GM18907 (cell line): ENCODE measurements at regions not wholly inside any gene's neighbourhood (a gene's known extent, or its start where the extent isn't known, plus 50 kb on each side); places are given as distances from the start of the nearest gene placed in this dataset.

ENCODE experiments used
- ATAC-seq: cut with Tn5 transposase; IDR thresholded peaks from one replicate; pipeline ENCODE4 v1.9.1; 2021; ENCODE audit warnings: mild to moderate bottlenecking, moderate library complexity; ENCODE audit not compliant: unreplicated experiment

- no peak for ATAC-seq
These were observed 62.3 kb downstream of the UCHL1 start for GRCh38 chr4:41318839-41319530.

- ATAC-seq, result no peak
These were observed 62.8 kb downstream of the UCHL1 start for GRCh38 chr4:41319553-41319952.

GRCh38 chr4:41320278-41320677, 63.5 kb downstream of the UCHL1 start:
- ATAC-seq, result no peak

- no peak for ATAC-seq
These were observed 64.1 kb downstream of the UCHL1 start for GRCh38 chr4:41320786-41321185.

- no peak for ATAC-seq
These were observed 64.7 kb downstream of the UCHL1 start for GRCh38 chr4:41321216-41321945.

- ATAC-seq, result no peak
These were observed 65.9 kb downstream of the UCHL1 start for GRCh38 chr4:41322617-41323016.

GRCh38 chr4:41323179-41323578, 66.5 kb downstream of the UCHL1 start:
- ATAC-seq, result no peak

GRCh38 chr4:41323706-41324105, 67.0 kb downstream of the UCHL1 start:
- ATAC-seq, result no peak

- ATAC-seq, result no peak
These were observed 68.1 kb downstream of the UCHL1 start for GRCh38 chr4:41324861-41325260.

GRCh38 chr4:41325901-41326300, 69.2 kb downstream of the UCHL1 start:
- no peak for ATAC-seq

- no peak for ATAC-seq
These were observed 70.0 kb downstream of the UCHL1 start for GRCh38 chr4:41326776-41327175.

GRCh38 chr4:41327770-41328169, 71.0 kb downstream of the UCHL1 start:
- ATAC-seq, result no peak

- ATAC-seq, result no peak
These were observed 72.6 kb downstream of the UCHL1 start for GRCh38 chr4:41329361-41329760.

- ATAC-seq, result no peak
These were observed 74.5 kb downstream of the UCHL1 start for GRCh38 chr4:41331224-41331623.

- ATAC-seq, result no peak
These were observed 75.9 kb downstream of the UCHL1 start for GRCh38 chr4:41332510-41333054.

GRCh38 chr4:41334182-41334581, 77.5 kb downstream of the UCHL1 start:
- no peak for ATAC-seq

GRCh38 chr4:41339812-41340809, 83.4 kb downstream of the UCHL1 start:
- no peak for ATAC-seq

- no peak for ATAC-seq
These were observed 89.8 kb downstream of the UCHL1 start for GRCh38 chr4:41346306-41347061.

- ATAC-seq, result no peak
These were observed 92.3 kb downstream of the UCHL1 start for GRCh38 chr4:41349021-41349420.
